NCI-H460 (cell line): ENCODE measurements at regions not wholly inside any gene's neighbourhood (a gene's known extent, or its start where the extent isn't known, plus 50 kb on each side); places are given as distances from the start of the nearest gene placed in this dataset.
"Not testable (repeated sequence)": the region's sequence is repeated elsewhere in the genome, so short reads cannot be mapped to it uniquely, and the experiment has no call there.

Source experiments
- DNase-seq: peaks from one replicate; pipeline ENCODE4 v3.0.0-alpha.2; 2016; ENCODE audit warnings: low read depth; ENCODE audit errors: extremely low read depth

DNA sequence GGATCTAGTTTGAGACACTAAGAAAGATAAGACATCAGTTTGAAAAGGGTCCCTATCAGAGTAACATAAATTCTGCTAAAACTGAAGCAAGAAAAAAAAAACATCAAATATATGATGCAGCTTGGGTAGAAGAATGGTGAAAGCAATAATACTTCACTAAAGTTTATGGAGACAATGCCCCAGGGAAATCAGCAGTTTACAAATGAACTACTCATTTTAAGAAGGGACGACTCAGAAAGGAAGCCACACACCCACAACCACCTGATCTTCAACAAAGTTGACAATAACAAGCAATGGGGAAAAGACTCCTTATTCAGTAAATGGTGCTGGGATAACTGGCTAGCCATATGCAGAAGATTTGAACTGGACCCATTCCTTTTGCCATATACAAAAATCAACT is 143.5 kb downstream of the TPBG start:
- DNase-seq = no peak

DNA sequence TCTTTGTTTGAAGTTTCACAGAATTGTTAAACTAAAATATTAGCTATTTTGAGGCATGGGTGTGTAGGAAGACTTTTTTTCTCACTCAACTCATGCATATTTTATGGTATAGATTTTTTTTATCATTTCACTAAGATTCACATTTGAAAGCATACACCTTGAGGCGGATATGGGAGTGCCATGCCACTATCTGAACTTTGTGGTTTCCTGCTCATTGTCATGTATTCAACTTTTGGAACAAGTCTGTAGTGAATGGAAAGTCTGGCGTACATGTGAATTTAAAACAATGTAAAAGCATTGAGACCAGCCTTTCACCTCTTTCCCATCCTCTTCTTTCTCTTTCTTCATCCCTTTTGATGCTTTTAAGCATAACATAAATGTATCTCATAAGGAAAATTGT is 147.9 kb downstream of the TPBG start:
- no peak for DNase-seq

DNA sequence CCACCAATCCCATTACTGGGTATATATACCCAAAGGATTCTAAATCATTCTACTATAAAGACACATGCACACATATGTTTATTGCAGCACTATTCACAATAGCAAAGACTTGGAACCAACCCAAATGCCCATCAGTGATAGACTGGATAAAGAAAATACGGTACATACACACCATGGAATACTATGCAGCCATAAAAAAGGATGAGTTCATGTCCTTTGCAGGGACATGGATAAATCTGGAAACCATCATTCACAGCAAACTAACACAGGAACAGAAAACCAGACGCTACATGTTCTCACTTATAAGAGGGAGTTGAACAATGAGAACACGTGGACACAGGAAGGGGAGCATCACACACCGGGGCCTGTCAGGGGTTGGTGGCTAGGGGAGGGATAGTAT is 154.3 kb downstream of the TPBG start:
- not testable (repeated sequence) for DNase-seq

DNA sequence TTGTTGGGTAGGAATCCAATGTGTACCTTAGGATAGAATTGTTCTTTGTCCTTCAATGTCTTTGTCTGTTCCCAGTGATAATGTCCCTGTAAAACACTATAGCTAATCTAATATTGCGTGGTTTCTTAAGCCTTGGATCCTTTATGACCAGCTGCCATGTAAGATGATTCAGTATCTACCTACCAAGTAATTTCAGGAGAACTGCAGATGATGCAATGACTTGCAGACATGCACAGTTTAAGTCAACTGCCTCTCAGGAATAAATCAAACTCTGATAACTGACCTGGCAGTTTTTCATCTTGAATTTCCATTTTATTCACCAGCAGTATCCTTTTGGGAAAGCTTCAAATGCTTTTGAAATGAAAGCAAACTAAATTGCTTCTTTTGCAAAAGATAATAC is 157.8 kb downstream of the TPBG start:
- DNase-seq = no peak

DNA sequence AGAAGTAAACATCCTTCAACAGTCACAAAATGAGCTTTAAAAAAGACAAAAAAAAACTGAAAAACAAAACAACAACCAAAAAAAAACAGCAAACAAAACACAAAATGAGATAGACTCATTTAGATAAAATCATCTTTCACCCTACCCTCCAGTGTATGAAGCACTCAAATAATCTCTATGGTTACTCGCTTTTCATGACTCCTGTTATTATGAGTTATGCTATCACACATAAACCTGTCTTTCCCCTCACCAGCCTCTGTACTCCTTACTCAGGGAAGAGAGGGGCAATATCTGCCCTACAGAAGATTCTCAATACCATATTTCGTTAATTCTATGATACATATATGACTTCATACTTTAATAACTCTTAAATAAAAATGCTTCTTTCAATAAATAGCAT is 158.2 kb downstream of the TPBG start:
- DNase-seq = no peak

DNA sequence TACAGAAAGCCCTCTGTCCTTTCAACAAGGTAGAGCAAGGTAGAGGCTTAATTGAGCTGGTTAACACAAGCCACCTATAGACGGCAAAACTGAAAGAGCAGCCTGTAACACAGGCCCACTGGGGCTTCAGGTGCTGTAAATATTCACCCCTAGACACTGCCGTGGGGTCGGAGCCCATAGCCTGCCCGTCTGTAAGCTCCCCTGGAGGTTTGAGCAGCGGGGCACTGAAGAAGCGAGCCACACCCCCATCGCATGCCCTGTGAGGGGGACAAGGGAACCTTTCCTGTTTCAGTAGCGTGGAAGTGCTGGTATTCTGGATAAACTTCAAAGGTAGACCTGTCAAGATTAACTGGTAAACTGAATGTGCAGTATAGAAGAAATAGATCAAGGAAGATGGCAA is 160.4 kb downstream of the TPBG start:
- no peak for DNase-seq

DNA sequence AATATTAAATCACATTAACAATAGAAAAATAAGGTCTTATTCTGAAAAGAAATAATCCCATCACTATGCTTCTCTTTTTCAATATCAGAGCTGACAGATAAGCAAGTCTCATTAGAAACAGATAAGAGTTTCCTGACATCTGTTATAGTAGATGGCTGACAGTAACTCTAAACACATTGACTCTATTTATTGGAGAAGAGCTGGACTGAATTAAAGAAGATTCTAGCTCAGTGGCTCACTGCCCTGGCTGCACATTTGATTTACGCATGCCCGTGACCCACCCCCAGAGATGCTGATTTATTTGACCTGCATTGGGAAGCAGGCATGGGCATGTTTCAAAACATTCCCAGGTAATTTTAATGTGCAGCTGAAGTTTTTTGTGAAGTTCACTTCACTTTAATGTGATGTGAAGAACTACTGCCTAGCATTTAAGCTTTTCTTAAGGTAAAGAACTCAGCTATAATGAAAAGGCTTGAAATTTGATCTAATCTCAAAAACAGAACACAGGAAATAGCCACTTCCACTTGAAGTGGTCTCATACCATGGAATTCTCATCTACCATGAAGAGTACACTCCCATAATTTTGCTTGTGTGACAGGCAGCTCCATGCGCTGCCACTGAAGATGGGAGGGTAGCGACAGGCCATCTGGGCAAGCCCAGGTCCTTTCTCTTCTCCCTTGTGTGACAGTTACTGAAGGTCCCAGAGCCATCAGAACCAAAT is 162.3 kb downstream of the TPBG start:
- no peak for DNase-seq

DNA sequence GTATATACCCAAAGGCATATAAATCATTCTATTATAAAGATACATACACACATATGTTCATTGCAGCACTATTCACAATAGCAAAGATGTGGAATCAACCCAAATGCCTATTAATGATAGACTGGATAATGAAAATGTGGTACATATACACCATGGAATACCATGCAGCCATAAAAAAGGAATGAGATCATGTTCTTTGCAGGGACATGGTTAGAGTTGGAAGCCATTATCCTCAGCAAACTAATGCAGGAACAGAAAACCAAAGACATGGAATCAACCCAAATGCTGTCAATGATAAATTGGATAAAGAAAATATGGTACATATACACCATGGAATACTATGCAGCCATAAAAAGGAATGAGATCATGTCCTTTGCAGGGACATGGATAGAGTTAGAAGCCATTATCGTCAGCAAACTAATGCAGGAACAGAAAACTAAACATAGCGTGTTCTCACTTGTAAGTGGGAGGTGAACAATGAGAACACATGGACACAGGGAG is 166.4 kb downstream of the TPBG start:
- DNase-seq = not testable (repeated sequence)

DNA sequence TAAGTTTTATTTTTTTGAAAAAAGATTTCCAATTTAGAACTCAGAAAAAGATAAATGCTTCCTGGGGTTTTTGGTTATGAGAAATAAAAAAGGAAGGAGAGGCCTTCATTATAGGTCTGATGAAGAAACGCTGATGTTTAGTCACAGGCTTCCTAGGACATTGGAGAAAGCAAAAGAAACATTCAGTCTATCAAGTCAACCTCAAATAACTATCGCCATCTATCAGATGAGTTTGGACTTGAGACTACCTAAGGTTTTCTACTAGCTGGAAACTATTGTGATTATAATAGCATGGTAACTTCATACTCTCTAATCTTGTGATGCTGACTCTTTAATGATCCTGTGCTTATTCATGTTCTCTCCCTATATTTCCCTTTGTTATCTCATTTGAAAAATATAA is 171.3 kb downstream of the TPBG start:
- no peak for DNase-seq

DNA sequence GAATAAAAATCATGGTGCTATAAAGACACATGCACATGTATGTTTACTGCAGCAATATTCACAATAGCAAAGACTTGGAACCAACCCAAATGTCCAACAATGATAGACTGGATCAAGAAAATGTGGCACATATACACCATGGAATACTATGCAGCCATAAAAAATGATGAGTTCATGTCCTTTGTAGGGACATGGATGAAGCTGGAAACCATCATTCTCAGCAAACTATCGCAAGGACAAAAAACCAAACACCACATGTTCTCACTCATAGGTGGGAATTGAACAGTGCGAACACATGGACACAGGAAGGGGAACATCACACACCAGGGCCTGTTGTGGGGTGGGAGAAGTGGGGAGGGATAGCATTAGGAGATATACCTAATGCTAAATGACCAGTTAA is 185.9 kb downstream of the TPBG start:
- not testable (repeated sequence) for DNase-seq

DNA sequence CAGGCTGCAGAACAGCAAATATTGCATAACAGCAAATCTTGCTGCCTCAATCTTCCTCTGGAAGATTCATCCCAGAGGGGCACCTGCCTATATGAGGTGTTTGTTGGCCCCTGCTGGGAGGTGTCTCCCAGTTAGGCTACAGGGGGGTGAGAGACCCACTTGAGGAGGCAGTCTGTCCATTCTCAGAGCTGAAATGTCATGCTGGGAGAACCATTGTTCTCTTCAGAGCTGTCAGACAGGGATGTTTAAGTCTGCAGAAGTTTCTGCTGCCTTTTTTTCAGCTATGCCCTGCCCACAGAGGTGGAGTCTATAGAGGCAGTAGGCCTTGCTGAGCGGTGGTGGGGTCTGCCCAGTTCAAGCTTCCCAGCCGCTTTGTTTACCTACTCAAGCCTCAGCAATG is 187.7 kb downstream of the TPBG start:
- DNase-seq = not testable (repeated sequence)

DNA sequence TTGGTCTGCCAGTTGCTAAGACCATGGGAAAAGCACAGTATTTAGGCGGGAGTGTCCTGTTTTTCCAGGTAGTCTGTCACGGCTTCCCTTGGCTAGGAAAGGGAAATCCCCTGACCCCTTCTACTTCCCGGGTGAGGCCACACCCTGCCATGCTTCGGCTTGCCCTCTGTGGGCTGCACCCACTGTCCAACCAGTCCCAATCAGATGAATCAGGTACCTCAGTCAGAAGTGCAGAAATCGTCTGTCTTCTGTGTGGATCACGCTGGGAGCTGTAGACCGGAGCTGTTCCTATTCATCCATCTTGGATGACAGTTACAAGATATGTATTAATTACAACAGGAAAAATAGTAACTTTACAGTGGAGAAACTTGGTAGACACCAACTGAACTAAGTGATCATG is 188.2 kb downstream of the TPBG start:
- no peak for DNase-seq

DNA sequence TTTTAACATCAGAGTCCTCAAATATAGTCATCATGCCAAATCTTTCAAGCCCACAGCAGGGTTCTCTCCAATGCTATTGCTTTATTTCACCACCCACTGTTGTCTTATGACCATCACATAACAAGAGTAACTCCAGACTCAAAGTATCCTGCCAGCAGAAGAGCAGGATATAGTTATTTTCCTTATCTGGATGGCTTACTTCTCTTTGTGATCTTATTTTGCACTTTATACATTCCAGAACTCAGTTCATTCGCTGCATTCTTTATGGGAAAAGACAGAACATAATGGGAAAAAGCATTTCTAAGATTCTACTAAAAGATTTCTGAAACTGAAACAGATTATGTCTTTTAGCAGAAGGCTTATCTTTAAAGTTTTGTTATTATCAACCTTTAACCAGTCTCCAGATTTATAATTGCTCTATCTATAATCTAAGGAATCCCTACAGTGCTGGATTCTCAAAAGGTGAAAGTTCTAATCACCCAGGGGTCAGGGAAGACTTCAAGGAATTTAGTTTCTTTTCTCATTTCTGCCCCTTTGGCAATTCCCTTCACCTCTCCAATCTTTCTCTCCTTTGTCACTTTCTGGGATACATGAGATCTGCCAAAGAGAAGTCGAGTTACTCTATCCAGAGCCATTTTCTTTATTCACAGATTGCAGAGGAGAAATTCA is 190.4 kb downstream of the TPBG start:
- DNase-seq = no peak

DNA sequence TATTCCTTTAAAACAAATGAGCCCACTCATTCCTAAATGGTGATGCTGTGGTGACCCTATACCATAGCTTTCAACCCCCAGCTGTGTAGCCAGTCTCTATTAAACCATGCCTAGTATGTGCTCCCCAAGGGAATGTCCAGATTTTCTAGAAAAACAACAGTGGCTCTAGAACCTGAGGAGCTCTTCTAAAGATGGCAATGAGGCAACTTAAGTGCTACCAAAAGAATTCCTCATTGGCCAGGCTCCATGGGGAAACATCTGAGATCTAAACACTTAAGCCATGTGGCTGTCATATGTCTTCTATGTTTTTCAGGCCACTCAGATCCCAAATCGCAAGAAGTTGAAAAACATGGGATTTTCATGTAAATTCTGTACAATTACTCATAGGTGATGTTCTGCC is 191.0 kb downstream of the TPBG start:
- no peak for DNase-seq

DNA sequence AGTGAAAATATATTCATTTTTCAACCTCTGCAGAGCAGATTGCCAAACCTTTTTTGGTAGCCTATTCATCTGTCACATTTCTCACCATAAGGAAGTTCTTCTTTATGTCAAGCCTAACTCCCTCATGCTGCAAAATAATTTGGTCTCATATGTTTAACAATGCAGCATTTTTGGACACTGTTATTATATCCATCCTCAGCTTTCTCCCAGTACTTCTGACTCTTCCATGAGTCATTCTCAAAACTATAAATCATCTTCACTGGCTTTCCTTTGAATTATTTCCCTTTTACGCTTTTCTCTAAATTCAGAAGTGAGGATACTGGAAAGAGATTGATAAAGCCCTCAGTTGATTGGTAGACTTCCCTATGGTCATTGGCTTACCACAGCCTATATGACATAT is 192.2 kb downstream of the TPBG start:
- no peak for DNase-seq

DNA sequence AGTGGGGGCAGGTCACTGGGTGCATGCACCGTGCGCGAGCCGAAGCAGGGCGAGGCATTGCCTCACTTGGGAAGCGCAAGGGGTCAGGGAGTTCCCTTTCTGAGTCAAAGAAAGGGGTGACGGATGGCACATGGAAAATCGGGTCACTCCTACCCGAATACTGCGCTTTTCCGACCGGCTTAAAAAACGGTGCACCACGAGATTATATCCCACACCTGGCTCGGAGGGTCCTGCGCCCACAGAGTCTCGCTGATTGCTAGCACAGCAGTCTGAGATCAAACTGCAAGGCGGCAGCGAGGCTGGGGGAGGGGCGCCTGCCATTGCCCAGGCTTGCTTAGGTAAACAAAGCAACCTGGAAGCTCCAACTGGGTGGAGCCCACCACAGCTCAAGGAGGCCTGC is 194.9 kb downstream of the TPBG start:
- DNase-seq = not testable (repeated sequence)

DNA sequence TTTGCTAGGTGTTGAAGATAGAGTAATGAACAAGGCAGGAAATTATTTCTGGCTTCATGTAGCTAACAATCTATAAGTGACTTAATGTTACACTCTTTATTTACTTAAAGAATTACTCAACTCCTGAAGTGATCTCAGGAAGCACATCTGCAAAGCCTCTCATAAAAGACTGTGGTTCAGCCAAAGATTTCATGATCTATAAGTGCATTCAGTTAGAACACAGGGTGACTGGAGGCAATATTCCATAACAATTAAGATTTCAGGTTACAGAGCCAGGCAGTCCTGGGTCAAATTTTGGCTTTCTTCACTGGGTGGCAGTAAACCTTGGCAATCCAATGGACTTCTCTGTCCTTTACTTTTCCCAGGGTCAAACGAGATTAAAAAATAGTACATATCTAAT is 204.0 kb downstream of the TPBG start:
- no peak for DNase-seq

DNA sequence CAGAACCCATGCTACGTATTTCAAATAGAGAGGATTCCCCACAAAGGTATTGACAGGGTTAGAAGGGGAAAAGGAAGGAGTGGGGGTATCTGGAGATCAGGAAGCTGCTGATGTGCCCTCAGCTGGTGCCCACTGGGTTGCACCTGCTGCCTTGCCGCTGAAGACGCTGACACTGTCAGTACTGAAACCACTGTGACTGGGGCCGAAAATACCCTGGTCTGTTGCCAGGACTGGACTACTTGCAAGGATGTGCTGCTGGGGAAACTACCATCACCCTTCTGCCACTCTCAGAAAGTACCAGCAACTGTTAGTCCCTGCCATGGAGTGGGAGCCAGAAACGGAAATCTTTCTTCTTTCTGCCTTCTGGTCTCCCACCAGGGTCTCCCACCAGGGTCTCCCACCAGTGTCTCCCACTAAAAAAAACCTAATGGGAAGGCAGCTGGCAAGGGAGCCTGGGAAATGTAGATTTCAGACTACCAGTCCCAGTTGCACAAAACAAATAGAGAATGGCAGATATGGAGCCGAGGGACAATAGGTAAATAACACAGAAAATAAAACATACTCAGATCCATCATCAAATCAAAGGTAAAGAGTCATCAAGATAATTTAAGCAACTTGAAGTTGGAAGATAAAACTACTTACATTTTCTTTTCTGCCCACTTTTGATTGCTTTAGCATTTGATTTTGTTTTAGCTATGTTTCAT is 204.8 kb downstream of the TPBG start:
- DNase-seq = no peak

DNA sequence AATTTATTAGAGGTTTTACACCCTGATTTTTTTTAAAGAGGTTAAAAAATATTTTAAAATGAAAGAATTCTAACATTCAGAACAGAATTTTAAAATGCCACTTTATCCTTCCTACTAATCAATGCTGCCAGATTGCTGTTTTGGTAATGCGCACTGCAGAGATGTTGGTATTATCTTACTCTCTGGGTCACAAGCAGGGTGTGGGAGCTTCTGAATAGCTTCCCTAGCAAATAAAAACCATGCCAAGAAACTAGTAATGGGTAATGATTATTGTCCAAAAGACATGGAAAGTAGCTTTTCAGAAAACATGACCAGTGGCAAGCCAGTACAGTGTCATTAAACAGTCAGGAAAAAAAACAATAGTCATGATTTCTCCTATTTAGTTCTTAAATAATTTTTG is 205.4 kb downstream of the TPBG start:
- DNase-seq = no peak

DNA sequence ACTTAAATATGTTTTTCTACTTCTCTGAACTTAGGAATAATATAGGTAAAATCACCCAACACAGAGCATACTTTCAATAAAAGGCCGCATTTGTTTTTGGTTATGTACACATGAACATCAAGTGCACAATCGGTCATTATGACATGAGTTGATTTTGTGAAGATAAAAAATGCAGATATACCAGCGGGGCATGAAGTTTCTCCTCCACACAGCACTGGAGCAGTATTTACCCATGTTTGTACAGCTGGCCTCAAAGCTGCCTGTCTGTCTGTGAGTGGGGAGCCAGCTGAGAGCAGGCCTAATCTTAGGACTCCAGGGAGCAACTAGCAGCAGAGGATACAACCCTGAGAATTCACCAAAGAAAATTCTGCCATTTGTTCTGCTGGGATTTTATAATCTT is 206.5 kb downstream of the TPBG start:
- DNase-seq = no peak

DNA sequence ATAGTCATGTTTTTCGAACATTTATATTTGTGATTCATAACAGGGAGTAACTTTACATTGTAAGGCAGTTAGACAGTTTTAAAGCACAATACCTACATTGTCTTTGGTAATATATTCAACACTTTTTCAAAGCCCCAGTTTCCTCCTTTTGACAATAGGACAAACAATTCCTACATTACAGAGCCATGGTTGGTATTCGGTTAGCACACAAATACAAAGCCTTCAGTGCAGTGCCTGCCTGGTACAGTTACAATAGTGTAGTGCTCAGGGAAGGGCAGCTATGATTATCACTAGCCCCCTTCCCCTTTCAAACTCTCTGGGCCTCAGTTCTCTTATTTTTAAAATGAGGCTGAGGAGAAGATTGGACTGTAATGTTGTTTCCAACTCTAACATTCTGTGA is 207.8 kb downstream of the TPBG start:
- DNase-seq = no peak
